Caco-2 (cell line): ENCODE measurements at regions not wholly inside any gene's neighbourhood (a gene's known extent, or its start where the extent isn't known, plus 50 kb on each side); places are given as distances from the start of the nearest gene placed in this dataset.
A peak's percentile ranks its signal among the peaks of the same experiment; 100 is the strongest.

Source experiments
- BruUV-seq: library from RNA; stranded (reverse); fragments of 400-500 nt; replicated peaks from 2 replicates; lab custom pipeline; 2021; lab: Mats Ljungman, UMichigan
- CTCF ChIA-PET: fragments of 300-600 bp; sonication (Branson Sonifier 250); formaldehyde crosslinking; loops from one replicate; lab custom pipeline; 2022; ENCODE audit warnings: antibody characterized with exemption; lab: Charles Lee
- POLR2A ChIA-PET: fragments of 300-600 bp; sonication (Branson Sonifier 250); formaldehyde crosslinking; loops from one replicate; lab custom pipeline; 2022; ENCODE audit warnings: antibody characterized with exemption; lab: Charles Lee
- DNase-seq, 2 experiments: peaks; one replicate each; pipeline versions ENCODE4 v3.0.0 to v3.0.0-alpha.2; 2020 to 2022
- H3K27me3 ChIP-seq: replicated peaks from 2 replicates; pipeline ENCODE4 v1.6.0; 2011; ENCODE audit warnings: low read length; ENCODE audit not compliant: control insufficient read depth, insufficient read depth
- H3K36me3 ChIP-seq: 2 replicates; pipeline ENCODE4 v1.5.1; 2011; ENCODE audit warnings: low read length; ENCODE audit not compliant: control insufficient read depth, insufficient read depth
- H3K4me1 ChIP-seq: fragments of 250-450 bp; sonication (Bioruptor Pico); 2 replicates; pipeline ENCODE4 v1.5.1; 2020; ENCODE audit warnings: mild to moderate bottlenecking
- H3K4me3 ChIP-seq: 2 replicates; pipeline ENCODE4 v1.5.1; 2011; ENCODE audit warnings: low read depth, mild to moderate bottlenecking, control low read depth, low read length
- H3K9me3 ChIP-seq: fragments of 250-450 bp; sonication (Bioruptor Pico); 2 replicates; pipeline ENCODE4 v1.5.1; 2020; ENCODE audit warnings: mild to moderate bottlenecking, moderate library complexity
- H3K27ac Mint-ChIP-seq: one replicate; pipeline ENCODE4 v1.8.0; 2022; ENCODE audit warnings: mixed read lengths; ENCODE audit not compliant: unreplicated experiment
- H3K27me3 Mint-ChIP-seq: one replicate; pipeline ENCODE4 v1.8.0; 2022; ENCODE audit warnings: mixed read lengths; ENCODE audit not compliant: insufficient read depth, unreplicated experiment
- H3K36me3 Mint-ChIP-seq: one replicate; pipeline ENCODE4 v1.8.0; 2022; ENCODE audit warnings: mild to moderate bottlenecking, mixed read lengths; ENCODE audit not compliant: insufficient read depth, unreplicated experiment
- H3K4me1 Mint-ChIP-seq: one replicate; pipeline ENCODE4 v1.8.0; 2022; ENCODE audit warnings: low read depth, mixed read lengths; ENCODE audit not compliant: unreplicated experiment
- H3K4me3 Mint-ChIP-seq: one replicate; pipeline ENCODE4 v1.8.0; 2022; ENCODE audit warnings: mild to moderate bottlenecking, moderate library complexity, mixed read lengths; ENCODE audit not compliant: unreplicated experiment
- H3K9me3 Mint-ChIP-seq: one replicate; pipeline ENCODE4 v1.8.0; 2022; ENCODE audit warnings: mixed read lengths; ENCODE audit not compliant: unreplicated experiment
- CTCF ChIP-seq, 2 experiments: fragments of 200-600 bp in 1 of 2; IDR thresholded peaks; 1 replicate in 1 of 2; 2 replicates in 1 of 2; pipeline versions ENCODE4 v1.5.1 to v1.8.0; 2011 to 2022; ENCODE audit warnings: antibody characterized with exemption in 1 of 2, control low read depth in 1 of 2, inconsistent platforms in 1 of 2, low read depth in 1 of 2, low read length in 1 of 2, mild to moderate bottlenecking in 1 of 2, moderate library complexity in 1 of 2; ENCODE audit not compliant: insufficient read depth in 1 of 2, severe bottlenecking in 1 of 2, unreplicated experiment in 1 of 2
- intact Hi-C: fragments of 100-400 bp; cut with micrococcal nuclease; formaldehyde crosslinking; loops from one replicate; pipeline ENCODE4 v1.10.0; 2022; ENCODE audit not compliant: unreplicated experiment

- DNase-seq: no peak
- Mint-ChIP-seq H3K36me3 (no peaks in the 10 kb centered on the region), H3K27me3 (no peaks in the 10 kb centered on the region), H3K4me3 (no peak overlapping the region), H3K27ac (no peak overlapping the region), H3K4me1 (no peaks in the 10 kb centered on the region), H3K9me3 (no peaks in the 10 kb centered on the region)
- Histone ChIP-seq H3K4me3 (no peak overlapping the region), H3K36me3 (no peaks in the 10 kb centered on the region), H3K4me1 (peaks cover 7% of the 10 kb centered on the region; the same call in 1 of the 2 replicates), H3K9me3 (no peaks in the 10 kb centered on the region), H3K27me3 (no peaks in the 10 kb centered on the region)
- POLR2A ChIA-PET: no interaction called here
- BruUV-seq: no TSS peak
- CTCF ChIA-PET: interaction anchor here (0.7 kb wide), 1 partner anchor 166 kb away, joined by 3 read pairs; no protein-coding TSS in a partner anchor
- intact Hi-C loops: no loop called here
- TF ChIP-seq CTCF (IDR thresholded peaks at IDR 0.05; ENCODE audit: insufficient read depth in 1 of 2, low read depth in 1 of 2, low read length in 1 of 2, severe bottlenecking in 1 of 2, unreplicated experiment in 1 of 2): no peak
Measured at GRCh38 chr7:15891151-15891881, 204.8 kb upstream of the MEOX2 start.

GRCh38 chr7:15889507-15889906 lies 203.0 kb upstream of the MEOX2 start:
- Mint-ChIP-seq H3K4me1 (no peaks in the 10 kb centered on the region), H3K9me3 (no peaks in the 10 kb centered on the region), H3K36me3 (no peaks in the 10 kb centered on the region), H3K27ac (no peak overlapping the region), H3K27me3 (no peaks in the 10 kb centered on the region), H3K4me3 (no peak overlapping the region)
- ChIA-PET POLR2A (interaction anchor here (0.5 kb wide), 1 partner anchor 817 kb away, joined by 9 read pairs; no protein-coding TSS in a partner anchor), CTCF (interaction anchor here (0.6 to 1.7 kb wide), 7 partner anchors 28 to 204 kb away, joined by 3 to 10 read pairs (median 4); partner anchors contain the start of gene MEOX2)
- BruUV-seq: no TSS peak
- no peaks in the 10 kb centered on the region for H3K36me3 ChIP-seq
- no peaks in the 10 kb centered on the region for H3K27me3 ChIP-seq
- peak; percentile 63 to 71 for DNase-seq
- TF ChIP-seq CTCF (IDR thresholded peaks at IDR 0.05; ENCODE audit: insufficient read depth in 1 of 2, low read depth in 1 of 2, low read length in 1 of 2, severe bottlenecking in 1 of 2, unreplicated experiment in 1 of 2): peak; percentile 46 to 63
- no peak overlapping the region for H3K4me3 ChIP-seq
- no peaks in the 10 kb centered on the region for H3K9me3 ChIP-seq
- H3K4me1 ChIP-seq: peaks cover 7% of the 10 kb centered on the region; the same call in 1 of the 2 replicates
- intact Hi-C loops: loop anchor here (1.0 to 5.0 kb wide), 4 partner anchors 34 to 563 kb away; no protein-coding TSS in a partner anchor

- Mint-ChIP-seq H3K9me3 (no peaks in the 10 kb centered on the region), H3K27ac (no peak overlapping the region), H3K36me3 (no peaks in the 10 kb centered on the region), H3K4me3 (no peak overlapping the region), H3K27me3 (no peaks in the 10 kb centered on the region), H3K4me1 (no peaks in the 10 kb centered on the region)
- no peak overlapping the region for H3K4me3 ChIP-seq
- H3K27me3 ChIP-seq: no peaks in the 10 kb centered on the region
- DNase-seq: no peak
- ChIA-PET POLR2A (no interaction called here), CTCF (no interaction called here)
- no peaks in the 10 kb centered on the region for H3K36me3 ChIP-seq
- intact Hi-C loops: loop anchor here (2.0 to 5.0 kb wide), 2 partner anchors 166 to 561 kb away; no protein-coding TSS in a partner anchor
- peaks cover 7% of the 10 kb centered on the region; the same call in 1 of the 2 replicates for H3K4me1 ChIP-seq
- no peak for TF ChIP-seq CTCF (IDR thresholded peaks at IDR 0.05; ENCODE audit: insufficient read depth in 1 of 2, low read depth in 1 of 2, low read length in 1 of 2, severe bottlenecking in 1 of 2, unreplicated experiment in 1 of 2)
- no TSS peak for BruUV-seq
- no peaks in the 10 kb centered on the region for H3K9me3 ChIP-seq
Measured at GRCh38 chr7:15888090-15888489, 201.6 kb upstream of the MEOX2 start.
